Colonic mucosa (tissue), 4 donors: ENCODE measurements at regions not wholly inside any gene's neighbourhood (a gene's known extent, or its start where the extent isn't known, plus 50 kb on each side); places are given as distances from the start of the nearest gene placed in this dataset.

Experiments
- DNase-seq: peaks from one replicate; pipeline ENCODE4 v3.0.0-alpha.2; 2020
- H3K27ac ChIP-seq: fragments of 200-600 bp; one replicate; pipeline ENCODE4 v1.8.0; 2021
- H3K27me3 ChIP-seq: fragments of 200-600 bp; one replicate; pipeline ENCODE4 v1.8.0; 2021
- H3K36me3 ChIP-seq: fragments of 200-600 bp; one replicate; pipeline ENCODE4 v1.8.0; 2021
- H3K4me1 ChIP-seq: fragments of 200-600 bp; one replicate; pipeline ENCODE4 v1.8.0; 2021; ENCODE audit warnings: mild to moderate bottlenecking
- H3K4me3 ChIP-seq: fragments of 200-600 bp; one replicate; pipeline ENCODE4 v1.8.0; 2021
- H3K9ac ChIP-seq, 2 donors: one replicate each; pipeline ENCODE4 v1.7.0; 2013; ENCODE audit warnings: control low read depth in 2 of 2, low read depth in 2 of 2, low read length in 2 of 2
- H3K9me3 ChIP-seq: fragments of 200-600 bp; one replicate; pipeline ENCODE4 v1.8.0; 2021
- CTCF ChIP-seq: fragments of 200-600 bp; IDR thresholded peaks from one replicate; pipeline ENCODE4 v1.8.0; 2022; ENCODE audit warnings: antibody characterized with exemption, mild to moderate bottlenecking
- intact Hi-C: fragments of 100-400 bp; cut with DNase I; formaldehyde crosslinking; loops from one replicate; pipeline ENCODE4 v1.14.1; 2022
- donor health status: healthy.
- donor health status: DM: no; HTN: no; CAD: no.
- donor health status: DM: no; HTN: no; CAD: no.

- H3K4me1 ChIP-seq = no peaks in the 10 kb centered on the region
- no peaks in the 10 kb centered on the region for H3K9me3 ChIP-seq
- intact Hi-C loops = no loop called here
- no peak for TF ChIP-seq CTCF
- no peak overlapping the region for H3K9ac ChIP-seq
- no peaks in the 10 kb centered on the region for H3K36me3 ChIP-seq
- no peak overlapping the region for H3K27ac ChIP-seq
- DNase-seq = no peak
- no peaks in the 10 kb centered on the region for H3K27me3 ChIP-seq
- no peak overlapping the region for H3K4me3 ChIP-seq
Measured at GRCh38 chr2:136363900-136364299, 246.0 kb upstream of the CXCR4 start.

GRCh38 chr2:136363470-136363869 lies 245.5 kb upstream of the CXCR4 start:
- no peak overlapping the region for H3K27ac ChIP-seq

GRCh38 chr2:136362676-136363390 lies 244.9 kb upstream of the CXCR4 start:
- intact Hi-C loops = no loop called here
- Histone ChIP-seq H3K4me3 (no peak overlapping the region), H3K27ac (no peak overlapping the region), H3K9me3 (no peaks in the 10 kb centered on the region), H3K36me3 (no peaks in the 10 kb centered on the region), H3K9ac (no peak overlapping the region), H3K27me3 (no peaks in the 10 kb centered on the region), H3K4me1 (no peaks in the 10 kb centered on the region)
- no peak for TF ChIP-seq CTCF
- DNase-seq = no peak

More at GRCh38 chr2:136363470-136363869, 245.5 kb upstream of the CXCR4 start:
- intact Hi-C loops = no loop called here
- Histone ChIP-seq H3K9me3 (no peaks in the 10 kb centered on the region), H3K27me3 (no peaks in the 10 kb centered on the region), H3K9ac (no peak overlapping the region), H3K4me3 (no peak overlapping the region), H3K36me3 (no peaks in the 10 kb centered on the region), H3K4me1 (no peaks in the 10 kb centered on the region)
- DNase-seq = no peak
- no peak for TF ChIP-seq CTCF

GRCh38 chr2:136361521-136361920 lies 243.6 kb upstream of the CXCR4 start:
- no peaks in the 10 kb centered on the region for H3K9me3 ChIP-seq
- intact Hi-C loops = no loop called here
- H3K27me3 ChIP-seq = no peaks in the 10 kb centered on the region
- H3K9ac ChIP-seq = no peak overlapping the region
- DNase-seq = no peak
- no peak overlapping the region for H3K4me3 ChIP-seq
- TF ChIP-seq CTCF = no peak
- no peaks in the 10 kb centered on the region for H3K36me3 ChIP-seq
- H3K27ac ChIP-seq = no peak overlapping the region
- H3K4me1 ChIP-seq = no peaks in the 10 kb centered on the region

GRCh38 chr2:136360790-136361189 lies 242.8 kb upstream of the CXCR4 start:
- Histone ChIP-seq H3K27me3 (no peaks in the 10 kb centered on the region), H3K4me3 (no peak overlapping the region), H3K9me3 (no peaks in the 10 kb centered on the region), H3K9ac (no peak overlapping the region), H3K27ac (no peak overlapping the region), H3K36me3 (no peaks in the 10 kb centered on the region), H3K4me1 (no peaks in the 10 kb centered on the region)
- TF ChIP-seq CTCF = no peak
- DNase-seq = no peak
- intact Hi-C loops = no loop called here
